Astrocyte (in vitro differentiated cells and primary cell): ENCODE measurements at regions not wholly inside any gene's neighbourhood (a gene's known extent, or its start where the extent isn't known, plus 50 kb on each side); places are given as distances from the start of the nearest gene placed in this dataset.

ENCODE experiments used
- CTCF ChIP-seq: IDR thresholded peaks from 2 replicates; pipeline ENCODE4 v1.5.1; 2011; ENCODE audit warnings: low read depth, mild to moderate bottlenecking, inconsistent platforms, low read length, moderate library complexity; ENCODE audit not compliant: insufficient read depth
- EZH2 ChIP-seq: IDR thresholded peaks from 2 replicates; pipeline ENCODE4 v1.6.1; 2012; ENCODE audit warnings: mild to moderate bottlenecking, low read length, inconsistent platforms; ENCODE audit not compliant: insufficient read depth

- TF ChIP-seq CTCF, result no peak
- TF ChIP-seq EZH2, result no peak
These were observed 460.3 kb upstream of the ADARB2 start for GRCh38 chr10:2197663-2198062.
